Calu3 (cell line): ENCODE measurements at regions not wholly inside any gene's neighbourhood (a gene's known extent, or its start where the extent isn't known, plus 50 kb on each side); places are given as distances from the start of the nearest gene placed in this dataset.

Source experiments
- BruUV-seq: library from RNA; stranded (reverse); fragments of 400-500 nt; replicated peaks from 2 replicates; lab custom pipeline; 2021; lab: Mats Ljungman, UMichigan
- CTCF ChIA-PET: fragments of 300-600 bp; sonication (Branson Sonifier 250); formaldehyde crosslinking; loops from one replicate; lab custom pipeline; 2022; ENCODE audit warnings: antibody characterized with exemption; lab: Charles Lee
- DNase-seq: peaks from one replicate; pipeline ENCODE4 v3.0.0; 2022
- H3K27ac Mint-ChIP-seq: one replicate; pipeline ENCODE4 v1.8.0; 2022; ENCODE audit warnings: mixed read lengths; ENCODE audit not compliant: unreplicated experiment
- H3K27me3 Mint-ChIP-seq: one replicate; pipeline ENCODE4 v1.8.0; 2022; ENCODE audit warnings: mixed read lengths; ENCODE audit not compliant: unreplicated experiment
- H3K36me3 Mint-ChIP-seq: one replicate; pipeline ENCODE4 v1.8.0; 2022; ENCODE audit warnings: mild to moderate bottlenecking, moderate library complexity, mixed read lengths; ENCODE audit not compliant: insufficient read depth, unreplicated experiment
- H3K4me1 Mint-ChIP-seq: one replicate; pipeline ENCODE4 v1.8.0; 2022; ENCODE audit warnings: mild to moderate bottlenecking, low read depth, mixed read lengths; ENCODE audit not compliant: unreplicated experiment
- H3K4me3 Mint-ChIP-seq: one replicate; pipeline ENCODE4 v1.8.0; 2022; ENCODE audit warnings: mild to moderate bottlenecking, low read depth, moderate library complexity, mixed read lengths; ENCODE audit not compliant: unreplicated experiment
- H3K9me3 Mint-ChIP-seq: one replicate; pipeline ENCODE4 v1.8.0; 2022; ENCODE audit warnings: low read depth, mixed read lengths; ENCODE audit not compliant: unreplicated experiment
- intact Hi-C: fragments of 100-400 bp; cut with micrococcal nuclease; formaldehyde crosslinking; loops from one replicate; pipeline ENCODE4 v1.10.0; 2022; ENCODE audit not compliant: unreplicated experiment
- TF ChIP-seq, protein P1 (sequence below): fragments of 200-600 bp; IDR thresholded peaks from one replicate; pipeline ENCODE4 v1.8.0; 2022; ENCODE audit warnings: antibody characterized with exemption; ENCODE audit not compliant: unreplicated experiment

DNA sequence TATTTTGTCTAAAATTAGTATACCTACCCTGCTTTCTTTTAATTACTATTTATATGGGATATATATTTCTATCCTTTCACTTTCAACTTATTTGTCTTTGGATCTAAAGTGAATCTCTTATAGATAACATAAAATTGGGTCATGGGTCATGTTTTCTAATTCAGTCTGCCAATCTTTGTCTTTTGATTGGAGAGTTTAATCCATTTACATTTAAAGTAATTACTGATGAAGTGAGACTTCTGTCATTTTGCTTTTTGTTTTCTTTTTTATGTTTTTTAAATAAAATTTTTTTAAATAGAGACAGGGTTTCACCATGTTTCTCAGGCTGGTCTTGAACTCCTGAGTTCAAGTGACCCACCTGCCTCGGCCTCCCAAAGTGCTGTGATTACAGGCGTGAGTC, 50.5 kb upstream of the PRDM1 start:
- TF ChIP-seq, protein P1, sequence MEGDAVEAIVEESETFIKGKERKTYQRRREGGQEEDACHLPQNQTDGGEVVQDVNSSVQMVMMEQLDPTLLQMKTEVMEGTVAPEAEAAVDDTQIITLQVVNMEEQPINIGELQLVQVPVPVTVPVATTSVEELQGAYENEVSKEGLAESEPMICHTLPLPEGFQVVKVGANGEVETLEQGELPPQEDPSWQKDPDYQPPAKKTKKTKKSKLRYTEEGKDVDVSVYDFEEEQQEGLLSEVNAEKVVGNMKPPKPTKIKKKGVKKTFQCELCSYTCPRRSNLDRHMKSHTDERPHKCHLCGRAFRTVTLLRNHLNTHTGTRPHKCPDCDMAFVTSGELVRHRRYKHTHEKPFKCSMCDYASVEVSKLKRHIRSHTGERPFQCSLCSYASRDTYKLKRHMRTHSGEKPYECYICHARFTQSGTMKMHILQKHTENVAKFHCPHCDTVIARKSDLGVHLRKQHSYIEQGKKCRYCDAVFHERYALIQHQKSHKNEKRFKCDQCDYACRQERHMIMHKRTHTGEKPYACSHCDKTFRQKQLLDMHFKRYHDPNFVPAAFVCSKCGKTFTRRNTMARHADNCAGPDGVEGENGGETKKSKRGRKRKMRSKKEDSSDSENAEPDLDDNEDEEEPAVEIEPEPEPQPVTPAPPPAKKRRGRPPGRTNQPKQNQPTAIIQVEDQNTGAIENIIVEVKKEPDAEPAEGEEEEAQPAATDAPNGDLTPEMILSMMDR, result no peak
- no peak overlapping the region for H3K27ac Mint-ChIP-seq
- intact Hi-C loops, result no loop called here
- CTCF ChIA-PET, result no interaction called here
- H3K4me3 Mint-ChIP-seq, result no peak overlapping the region
- no peaks in the 10 kb centered on the region for H3K9me3 Mint-ChIP-seq
- BruUV-seq, result no TSS peak
- no peaks in the 10 kb centered on the region for H3K27me3 Mint-ChIP-seq
- H3K4me1 Mint-ChIP-seq, result no peaks in the 10 kb centered on the region
- no peak for DNase-seq
- H3K36me3 Mint-ChIP-seq, result no peaks in the 10 kb centered on the region

DNA sequence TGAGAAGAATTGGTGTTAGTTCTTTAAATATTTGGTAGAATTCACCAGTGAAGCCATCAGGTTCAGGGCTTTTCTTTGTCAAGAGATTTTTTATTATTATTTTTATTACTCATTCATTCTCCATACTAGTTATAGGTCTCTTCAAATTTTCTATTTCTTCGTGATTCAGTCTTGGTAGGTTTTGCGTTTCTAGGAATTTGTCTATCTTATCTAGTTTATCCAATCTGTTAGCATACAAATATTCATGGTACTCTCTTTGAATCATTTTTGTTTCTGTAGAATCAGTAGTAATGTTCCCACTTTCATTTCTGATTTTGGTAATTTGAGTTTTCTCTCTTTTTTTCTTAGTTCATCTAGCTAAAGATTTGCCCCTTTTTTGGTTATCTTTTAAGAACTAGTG, 52.3 kb upstream of the PRDM1 start:
- BruUV-seq, result no TSS peak
- TF ChIP-seq, protein P1, result no peak
- Mint-ChIP-seq H3K4me1 (no peaks in the 10 kb centered on the region), H3K27ac (no peak overlapping the region), H3K36me3 (no peaks in the 10 kb centered on the region), H3K9me3 (no peaks in the 10 kb centered on the region), H3K27me3 (no peaks in the 10 kb centered on the region), H3K4me3 (no peak overlapping the region)
- intact Hi-C loops, result no loop called here
- no peak for DNase-seq
- CTCF ChIA-PET, result no interaction called here

DNA sequence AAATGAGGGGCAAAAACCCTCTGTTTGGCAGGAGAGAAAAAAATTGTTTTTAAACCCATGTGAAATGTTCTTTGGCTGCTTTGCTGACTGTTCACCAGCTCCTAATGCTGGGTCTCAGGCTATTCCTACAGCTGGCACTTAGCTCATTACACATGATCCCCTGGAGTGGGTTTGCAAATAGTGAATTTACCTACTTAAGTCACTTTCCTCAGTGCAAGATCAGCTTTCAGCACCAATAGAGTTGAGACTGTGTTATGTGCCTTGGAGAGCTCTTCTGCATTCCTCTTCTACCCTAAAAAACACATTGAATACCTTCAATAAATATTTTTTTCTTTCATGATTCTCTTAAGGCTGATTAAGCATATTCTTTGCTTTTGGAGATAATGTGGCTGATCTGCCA, 58.4 kb upstream of the PRDM1 start:
- Mint-ChIP-seq H3K36me3 (no peaks in the 10 kb centered on the region), H3K4me1 (no peaks in the 10 kb centered on the region), H3K4me3 (no peak overlapping the region), H3K27me3 (no peaks in the 10 kb centered on the region), H3K9me3 (no peaks in the 10 kb centered on the region), H3K27ac (no peak overlapping the region)
- TF ChIP-seq, protein P1, result no peak
- DNase-seq, result no peak
- CTCF ChIA-PET, result no interaction called here
- intact Hi-C loops, result no loop called here
- no TSS peak for BruUV-seq

DNA sequence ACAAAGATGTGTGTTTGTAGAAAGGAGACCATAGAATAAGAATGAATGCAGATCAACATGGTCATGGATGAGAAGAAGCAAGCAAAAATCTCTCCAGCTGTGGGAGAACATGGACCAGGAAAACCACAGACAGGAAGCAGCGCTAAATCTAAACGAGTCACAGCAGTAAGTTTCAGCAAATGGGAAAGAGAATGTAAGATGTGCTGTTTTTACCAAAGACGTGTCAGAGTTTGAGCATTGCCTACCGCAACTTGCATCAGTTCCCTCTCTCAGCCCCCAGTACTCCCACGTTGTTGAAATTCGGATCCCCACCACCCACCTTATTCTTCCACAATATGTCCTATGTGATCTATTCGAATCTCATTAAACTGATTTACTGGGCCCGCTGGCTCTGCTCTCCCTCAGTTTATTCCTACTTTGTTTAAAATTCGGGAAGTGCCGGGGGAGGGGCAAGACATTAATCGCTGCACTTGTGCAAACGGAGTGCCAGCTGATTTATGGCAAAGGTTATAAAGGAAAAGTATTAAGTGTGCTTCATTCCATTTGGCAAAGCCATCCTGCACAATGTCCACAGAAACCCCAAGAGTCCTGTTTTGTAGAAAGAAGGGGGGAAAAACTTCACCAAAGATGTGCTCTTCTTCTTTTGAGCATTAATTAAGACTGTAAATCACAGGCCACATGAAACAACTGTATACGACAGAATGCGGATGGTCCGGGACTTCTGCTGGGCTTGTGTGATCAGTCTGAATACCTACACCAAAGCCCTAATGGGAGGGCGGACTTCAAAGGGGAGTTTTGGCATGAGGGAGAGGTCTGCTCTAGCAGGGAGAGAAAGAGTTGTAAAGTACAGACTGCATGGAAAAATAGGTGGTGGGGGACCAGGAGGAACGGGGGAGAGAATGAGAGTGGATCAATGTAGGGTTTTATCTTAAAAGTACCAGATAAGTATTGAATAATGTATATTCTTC, 59.1 kb upstream of the PRDM1 start:
- DNase-seq, result no peak
- Mint-ChIP-seq H3K27me3 (no peaks in the 10 kb centered on the region), H3K9me3 (no peaks in the 10 kb centered on the region), H3K27ac (no peak overlapping the region), H3K36me3 (no peaks in the 10 kb centered on the region), H3K4me3 (no peak overlapping the region), H3K4me1 (no peaks in the 10 kb centered on the region)
- CTCF ChIA-PET, result no interaction called here
- TF ChIP-seq, protein P1, result no peak
- no TSS peak for BruUV-seq
- intact Hi-C loops, result no loop called here
